ENCODE measurements at regions not wholly inside any gene's neighbourhood (a gene's known extent, or its start where the extent isn't known, plus 50 kb on each side); places are given as distances from the start of the nearest gene placed in this dataset.

- H3K36me3 ChIP-seq (replicated peaks in 1 of 2; ENCODE audit: control insufficient read depth in 1 of 2, insufficient read depth in 2 of 2, low read length in 2 of 2), result no peaks in the 10 kb centered on the region
- no TSS peak for BruUV-seq (replicated peaks)
- H3K4me3 ChIP-seq (replicated peaks in 1 of 3; ENCODE audit: insufficient read depth in 1 of 3, low read depth in 2 of 3, low read length in 3 of 3), result no peak overlapping the region
- intact Hi-C loops (cut with micrococcal nuclease; ENCODE audit: unreplicated experiment), result no loop called here
- in situ Hi-C loops (cut with HindIII; ENCODE audit: extremely low pct_ligation_motif_present, low pct_unique_long_range_greater_than_20kb), result no loop called here
- H3K79me2 ChIP-seq (ENCODE audit: insufficient read depth, low read length), result no peaks in the 10 kb centered on the region
- CTCF ChIA-PET (ENCODE audit: low intra/inter-chr PET ratio, low total read pairs), result no interaction called here
- H3K4me2 ChIP-seq (ENCODE audit: low read depth, low read length), result no peak overlapping the region
- 34% methylated on average over 2 of the region's 2 CpGs for WGBS (ENCODE audit: low lambda C conversion rate)
- no peak for DNase-seq (ENCODE audit: low spot score)
- H3K27ac ChIP-seq (ENCODE audit: extremely low read length, insufficient read depth, low read length), result no peak overlapping the region
- H2AFZ ChIP-seq (ENCODE audit: low read length), result no peak overlapping the region
- TF ChIP-seq SPEN (CRISPR knock-in tag; IDR thresholded peaks at IDR 0.05; ENCODE audit: low read depth), result no peak
- no peak for TF ChIP-seq SCMH1 (CRISPR knock-in tag; IDR thresholded peaks at IDR 0.05; ENCODE audit: borderline replicate concordance)
- no peak for TF ChIP-seq ZUFSP (CRISPR knock-in tag; IDR thresholded peaks at IDR 0.05; ENCODE audit: borderline replicate concordance)
- TF ChIP-seq ZNF547 (CRISPR knock-in tag; IDR thresholded peaks at IDR 0.05), result no peak
- TF ChIP-seq ZNF160 (CRISPR knock-in tag; IDR thresholded peaks at IDR 0.05), result no peak
- no peak for TF ChIP-seq IRX3 (CRISPR knock-in tag; IDR thresholded peaks at IDR 0.05; ENCODE audit: borderline replicate concordance, low read depth)
- no peak for TF ChIP-seq E2F2 (CRISPR knock-in tag; IDR thresholded peaks at IDR 0.05; ENCODE audit: borderline replicate concordance)
- no peak for TF ChIP-seq ZNF607 (CRISPR knock-in tag; IDR thresholded peaks at IDR 0.05; ENCODE audit: borderline replicate concordance)
- TF ChIP-seq, protein P1, sequence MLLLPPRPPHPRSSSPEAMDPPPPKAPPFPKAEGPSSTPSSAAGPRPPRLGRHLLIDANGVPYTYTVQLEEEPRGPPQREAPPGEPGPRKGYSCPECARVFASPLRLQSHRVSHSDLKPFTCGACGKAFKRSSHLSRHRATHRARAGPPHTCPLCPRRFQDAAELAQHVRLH (CRISPR knock-in tag; IDR thresholded peaks at IDR 0.05; ENCODE audit: borderline replicate concordance, low read depth), result no peak
- H3K9ac ChIP-seq (ENCODE audit: insufficient read depth, low read depth, low read length), result no peak overlapping the region
- no peaks in the 10 kb centered on the region for H3K27me3 ChIP-seq (ENCODE audit: control insufficient read depth in 1 of 2, insufficient read depth in 2 of 2, low read length in 2 of 2)
- no peaks in the 10 kb centered on the region for H4K20me1 ChIP-seq (ENCODE audit: insufficient read depth, low read length)
- peaks cover 22% of the 10 kb centered on the region for H3K9me3 ChIP-seq (ENCODE audit: low read length)
- H3K4me1 ChIP-seq (ENCODE audit: insufficient read depth, low read length), result peaks cover 29% of the 10 kb centered on the region
- no peak for FAIRE-seq
- POLR2A ChIA-PET, result no interaction called here
- no peak for ATAC-seq
Observed at GRCh38 chr5:82405161-82405560, 127.0 kb upstream of the RPS23 start.

Measured in HepG2 (cell line).